ENCODE measurements at regions not wholly inside any gene's neighbourhood (a gene's known extent, or its start where the extent isn't known, plus 50 kb on each side); places are given as distances from the start of the nearest gene placed in this dataset.

DNA sequence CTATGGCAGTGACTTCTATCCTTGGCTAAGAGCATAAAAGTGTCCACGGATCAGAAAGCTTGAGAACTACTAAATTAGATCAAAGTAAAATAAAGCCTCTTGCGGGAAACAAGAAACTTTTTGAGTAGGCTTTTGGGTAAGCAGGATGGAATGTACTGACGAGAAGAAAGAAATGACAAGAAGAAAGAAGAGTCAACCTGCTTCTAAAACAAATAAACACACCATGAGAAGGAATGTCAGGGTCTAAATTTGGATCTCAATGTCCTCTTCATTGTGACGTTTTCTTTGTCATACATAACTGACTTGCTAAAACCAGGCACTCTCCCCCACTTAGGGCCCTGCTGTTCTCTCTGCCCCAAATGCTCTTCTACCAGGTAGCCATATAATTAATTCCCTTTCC, 290.1 kb upstream of the PTGER4 start:
- DNase-seq (ENCODE audit: low spot score), result no peak

DNA sequence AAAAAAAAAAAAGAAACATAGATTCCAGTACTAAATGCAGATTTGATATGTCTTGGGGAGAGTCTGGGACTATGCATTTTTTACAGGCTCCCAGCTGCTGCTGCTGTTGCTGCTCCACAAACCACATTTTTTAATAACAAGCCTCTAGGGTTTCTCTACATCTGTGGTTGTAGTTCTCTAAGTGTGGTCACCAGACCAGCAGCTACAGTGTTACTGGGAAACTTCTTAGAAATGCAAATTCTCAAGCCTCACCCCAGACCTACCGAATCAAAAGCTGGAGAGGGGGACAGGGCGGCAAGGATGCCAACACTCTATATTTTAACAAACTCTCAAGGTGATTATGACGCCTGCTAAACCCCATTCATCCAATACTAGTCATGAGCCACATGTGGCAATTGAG, 293.4 kb upstream of the PTGER4 start:
- DNase-seq (ENCODE audit: low spot score), result no peak

DNA sequence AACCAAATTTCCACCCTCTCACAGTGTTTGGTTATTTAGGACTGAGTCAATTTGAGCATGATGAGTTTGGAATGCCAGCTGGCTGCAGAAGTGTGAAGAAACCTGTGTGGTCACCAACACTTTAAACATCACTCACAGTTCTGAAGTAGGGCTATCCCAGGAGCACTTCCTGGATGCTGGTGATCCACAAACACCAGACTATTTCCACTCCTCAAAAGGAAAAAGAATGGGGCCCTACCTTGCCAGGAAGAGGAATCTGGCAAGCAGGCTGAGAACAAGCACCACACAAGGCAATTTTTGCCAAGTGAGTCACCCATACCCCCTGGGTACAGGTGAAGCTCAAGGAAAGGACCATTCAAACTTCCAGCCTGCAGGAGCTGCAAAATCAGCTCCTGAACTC, 294.2 kb upstream of the PTGER4 start:
- DNase-seq (ENCODE audit: low spot score), result no peak

DNA sequence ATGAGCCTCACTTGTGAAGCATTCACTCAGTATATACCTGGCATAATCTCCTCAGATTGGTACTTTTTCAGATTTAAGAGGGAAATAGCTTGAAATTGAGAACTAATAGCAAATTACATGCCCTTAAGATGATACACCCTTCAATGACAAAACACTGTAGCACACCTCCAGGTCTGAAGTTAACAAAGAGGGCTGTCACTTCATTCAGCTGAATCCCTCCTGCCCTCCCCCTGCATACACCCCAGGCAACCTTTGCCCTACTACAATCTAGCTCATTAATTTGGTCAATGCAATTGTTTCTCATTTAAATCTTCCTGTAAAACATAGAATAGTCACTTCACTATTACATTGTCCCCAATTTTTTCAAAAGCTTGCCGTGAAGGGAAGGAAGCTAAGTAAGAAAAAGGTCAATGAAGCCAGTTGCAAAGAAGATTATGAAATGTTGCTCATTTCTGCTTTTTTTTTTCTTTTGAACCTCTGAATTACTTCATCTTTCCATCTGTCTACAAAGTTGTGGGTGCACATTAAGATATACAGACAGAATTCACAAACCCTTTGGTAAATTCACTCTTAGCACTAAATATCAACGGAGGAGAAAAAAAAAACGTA, 294.8 kb upstream of the PTGER4 start:
- DNase-seq (ENCODE audit: low spot score), result no peak

DNA sequence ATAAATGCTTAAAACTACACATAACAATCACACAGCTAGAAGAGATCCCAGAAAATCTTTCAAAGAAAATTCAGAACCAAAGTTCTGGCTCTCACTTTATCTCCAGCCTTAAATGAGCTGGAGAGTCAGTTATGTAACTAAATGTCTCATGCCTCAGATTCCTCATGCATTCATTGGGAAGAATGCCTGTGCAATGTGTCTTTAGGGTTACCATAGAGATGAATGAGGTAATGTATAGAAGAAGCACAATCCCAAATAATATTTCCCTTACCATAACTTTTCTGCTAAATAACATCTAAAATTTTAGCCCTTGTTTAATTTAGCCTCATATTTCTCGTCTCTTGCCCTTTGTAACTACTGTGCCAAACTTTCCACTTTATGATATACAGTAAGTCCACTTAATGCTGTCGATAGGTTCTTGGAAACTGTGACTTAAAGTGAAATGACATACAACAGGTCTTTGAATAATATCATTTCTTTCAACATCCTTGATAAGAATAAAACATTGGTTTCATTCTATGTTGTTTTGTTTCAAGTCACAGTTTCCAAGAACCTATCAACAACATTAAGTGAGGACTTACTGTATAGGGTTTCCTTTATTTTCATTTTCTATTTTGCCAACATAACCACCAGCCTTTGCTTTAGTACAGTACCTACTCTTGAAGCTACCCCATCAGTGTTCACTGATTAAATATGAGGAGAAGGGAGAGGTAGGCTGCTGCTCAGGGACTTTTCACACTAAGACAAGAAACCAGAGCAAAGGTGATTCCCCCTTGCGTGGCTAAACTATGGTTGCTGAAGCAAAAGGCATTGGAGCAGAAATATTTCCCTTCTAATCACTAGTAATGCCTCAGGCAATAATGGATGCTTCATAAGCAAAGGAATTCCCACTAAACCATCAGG, 295.7 kb upstream of the PTGER4 start:
- DNase-seq (ENCODE audit: low spot score), result peak; percentile 90

DNA sequence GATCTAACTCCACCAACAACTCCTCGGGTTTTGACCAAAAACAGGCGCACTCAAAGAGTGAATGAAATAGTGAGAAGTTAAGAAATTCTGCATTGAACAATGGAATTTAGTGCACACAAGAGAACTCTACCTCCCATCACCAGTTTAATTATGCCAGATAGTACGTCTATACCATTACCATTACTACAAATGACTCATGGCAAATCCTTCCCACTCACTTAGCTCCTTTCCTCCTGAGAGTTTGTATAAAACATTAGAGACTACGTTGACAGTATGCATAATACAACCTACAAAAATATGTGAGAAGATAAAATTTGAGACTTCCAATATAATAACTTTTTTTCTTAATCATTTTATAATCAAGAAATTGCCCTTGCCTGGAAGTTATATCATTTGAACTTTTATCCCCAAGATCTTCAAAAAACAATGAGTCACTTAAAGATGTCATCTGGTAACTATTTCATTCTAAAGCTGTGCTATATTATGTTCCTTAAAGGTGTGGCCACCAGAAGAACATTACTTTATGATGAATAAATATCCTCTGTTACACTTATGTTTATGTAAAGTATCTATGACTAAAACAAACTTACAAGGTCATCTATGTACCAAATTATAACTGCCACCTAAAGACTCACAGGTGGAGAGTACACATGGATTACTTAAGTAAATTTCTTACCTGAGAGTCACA, 297.9 kb upstream of the PTGER4 start:
- DNase-seq (ENCODE audit: low spot score), result no peak

DNA sequence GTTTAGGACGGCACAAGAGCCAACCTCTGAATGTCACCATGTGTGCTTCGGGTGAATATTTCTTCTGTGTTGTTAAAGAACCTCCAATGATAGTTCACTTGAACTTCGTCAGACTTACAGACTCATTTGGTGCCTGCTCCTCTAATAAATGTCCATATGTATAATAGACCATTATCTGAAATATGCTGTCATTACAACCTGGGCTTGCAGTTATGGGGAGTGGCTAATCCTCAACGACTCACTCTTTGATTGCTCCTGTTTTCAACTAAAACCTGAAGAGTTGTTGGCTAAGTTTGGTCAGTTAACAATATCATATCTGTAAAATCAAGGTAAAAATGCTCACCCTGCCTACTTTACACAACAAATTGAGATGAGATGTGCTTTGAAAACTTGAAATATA, 298.7 kb upstream of the PTGER4 start:
- DNase-seq (ENCODE audit: low spot score), result no peak

DNA sequence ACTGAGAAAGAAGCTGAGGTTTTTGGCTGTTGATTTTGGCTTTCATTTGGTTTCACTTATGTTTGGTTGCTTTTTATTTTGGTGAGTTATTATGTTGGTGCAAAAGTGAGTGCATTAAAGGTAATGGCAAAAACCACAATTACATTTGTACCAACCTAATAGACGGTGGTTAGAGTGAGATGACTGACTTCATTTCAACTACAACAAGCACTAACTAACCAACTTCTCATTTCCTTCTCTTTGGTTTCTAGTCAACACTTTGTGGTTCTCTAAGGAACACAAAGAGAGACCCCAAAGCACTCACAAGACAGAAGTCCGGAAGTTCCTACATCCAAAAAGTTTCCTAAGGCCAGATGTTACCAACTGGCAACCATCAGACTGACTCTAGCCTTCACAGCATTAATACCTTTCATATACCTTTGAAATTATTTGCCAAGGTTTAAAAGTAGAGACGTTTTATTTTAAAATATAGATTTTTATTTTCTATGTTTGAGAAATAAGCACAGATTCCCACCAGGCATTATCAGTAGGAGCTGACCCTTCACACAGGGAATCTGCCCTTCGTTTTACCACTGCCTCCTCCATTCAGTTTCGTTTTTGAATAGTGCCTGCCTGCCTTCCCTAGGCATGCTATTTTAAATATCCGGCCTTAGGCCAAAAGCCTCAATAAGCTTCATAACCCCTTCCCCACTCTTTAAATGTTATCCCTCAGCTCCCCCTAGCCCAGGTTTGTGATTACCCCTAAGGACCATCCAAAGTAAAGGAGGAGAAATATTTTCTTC, 301.1 kb upstream of the PTGER4 start:
- DNase-seq (ENCODE audit: low spot score), result no peak

DNA sequence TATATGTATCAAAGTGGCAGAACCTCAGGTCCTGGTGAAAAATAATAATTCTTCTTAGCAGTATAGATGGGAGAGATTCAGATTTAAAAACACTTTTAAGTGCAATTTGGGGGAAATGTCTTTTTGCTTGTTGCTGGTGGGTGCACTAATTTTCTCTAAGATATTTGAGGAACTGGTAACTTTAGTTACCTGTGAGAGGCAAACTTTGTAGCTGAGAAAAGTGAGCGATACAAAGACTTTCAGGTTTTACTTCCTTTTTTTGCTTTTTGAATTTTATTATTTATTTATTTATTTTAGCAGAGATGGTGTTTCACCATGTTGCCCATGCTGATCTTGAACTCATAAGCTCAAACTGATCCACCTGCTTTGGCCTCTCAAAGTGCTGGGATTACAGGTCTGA, 303.1 kb upstream of the PTGER4 start:
- no peak for DNase-seq (ENCODE audit: low spot score)

DNA sequence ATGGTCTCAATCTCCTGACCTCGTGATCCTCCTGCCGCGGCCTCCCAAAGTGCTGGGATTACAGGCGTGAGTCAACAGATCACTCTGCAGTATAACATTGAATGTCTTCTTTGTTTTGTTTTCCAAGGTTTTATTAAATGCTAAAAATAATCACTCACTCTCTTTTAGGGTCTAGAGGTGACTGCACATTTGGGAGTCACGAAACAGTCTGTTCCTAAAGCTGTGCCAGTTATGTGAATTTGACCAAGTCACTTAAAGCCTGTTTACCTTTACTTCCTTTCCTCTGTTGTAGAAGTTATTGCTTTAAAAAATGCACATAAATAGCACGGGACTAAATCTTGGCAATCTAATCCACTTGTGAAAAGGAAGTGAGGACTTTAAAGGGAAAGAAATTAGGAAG, 304.9 kb upstream of the PTGER4 start:
- no peak for DNase-seq (ENCODE audit: low spot score)

DNA sequence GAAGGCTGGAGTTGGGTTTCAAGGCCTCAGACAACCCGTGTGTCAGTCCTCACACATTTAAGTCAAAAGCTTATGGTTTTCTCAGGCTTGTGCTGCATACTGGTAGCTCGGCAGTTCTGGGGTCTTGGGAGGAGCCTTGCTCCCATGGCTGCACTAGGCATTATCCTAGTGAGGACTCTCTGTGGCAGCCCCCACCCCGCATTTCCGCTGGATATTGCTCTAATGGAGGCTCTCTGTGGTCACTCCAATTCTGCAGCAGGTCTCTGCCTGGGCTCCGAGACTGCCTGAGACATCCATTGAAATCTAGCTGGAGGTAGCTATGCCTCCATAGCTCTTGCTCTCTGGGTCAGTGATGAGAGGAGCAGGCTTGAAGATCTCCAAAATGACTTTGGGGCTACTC, 311.5 kb upstream of the PTGER4 start:
- DNase-seq (ENCODE audit: low spot score), result no peak

DNA sequence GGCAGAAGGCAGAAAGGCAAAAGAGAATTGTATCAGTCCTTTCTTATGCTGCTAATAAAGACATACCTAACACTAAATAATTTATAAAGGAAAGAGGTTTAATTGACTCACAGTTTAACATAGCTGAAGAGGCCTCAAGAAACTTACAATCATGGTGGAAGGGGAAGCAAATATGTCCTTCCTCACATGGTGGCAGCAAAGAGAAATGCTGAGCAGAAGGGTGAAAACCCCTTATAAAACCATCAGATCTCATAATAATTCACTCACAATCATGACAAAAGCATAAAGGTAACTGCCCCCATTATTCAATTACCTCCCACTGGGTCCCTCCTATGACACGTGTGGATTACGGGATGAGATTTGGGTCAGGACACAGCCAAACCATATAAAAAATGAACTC, 312.5 kb upstream of the PTGER4 start:
- DNase-seq (ENCODE audit: low spot score), result no peak

DNA sequence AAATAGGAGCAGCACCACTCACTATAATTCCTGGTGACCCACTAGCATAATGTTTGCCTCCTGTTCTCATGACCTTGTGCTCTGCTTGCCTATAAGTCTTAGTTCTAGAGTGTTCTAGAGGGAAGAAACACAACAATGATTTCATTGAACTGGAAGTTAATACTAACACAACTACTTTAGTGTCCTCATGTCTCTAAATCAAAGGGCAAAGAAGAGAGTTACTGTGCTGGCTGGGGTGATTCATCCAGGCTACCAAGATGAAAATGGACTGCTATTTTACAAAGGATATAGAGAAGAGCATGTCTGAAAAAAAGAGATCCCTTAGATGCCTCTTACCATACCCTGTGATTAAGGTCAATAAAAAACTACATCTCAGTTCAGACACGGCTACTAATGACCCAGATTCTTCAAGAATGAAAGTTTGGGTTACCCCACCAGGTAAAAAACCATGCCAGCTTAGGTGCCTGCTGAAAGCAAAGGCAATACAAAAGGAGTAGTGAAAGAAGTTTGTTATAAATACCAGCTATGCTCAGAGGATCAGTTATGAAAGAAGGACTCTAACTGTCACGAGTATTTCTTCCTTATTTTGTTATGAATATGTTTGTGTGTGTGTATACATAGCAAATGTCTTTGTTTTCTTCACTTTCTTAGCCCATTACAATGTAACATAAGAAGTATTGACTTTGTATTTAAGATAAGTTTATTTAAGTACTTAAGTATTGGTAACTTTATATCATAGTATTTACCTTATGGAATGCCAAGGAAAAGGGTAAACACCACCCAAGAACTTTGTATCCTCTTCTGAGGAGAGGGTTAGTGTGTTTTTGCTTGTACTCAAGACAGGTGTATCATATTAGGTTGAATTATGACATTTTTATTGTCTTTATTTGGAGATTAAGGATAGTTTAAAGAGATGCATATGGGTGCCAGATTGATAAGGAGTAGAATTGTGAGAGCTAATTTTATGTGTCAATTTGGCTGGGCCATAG, 314.1 kb upstream of the PTGER4 start:
- no peak for DNase-seq (ENCODE audit: low spot score)

DNA sequence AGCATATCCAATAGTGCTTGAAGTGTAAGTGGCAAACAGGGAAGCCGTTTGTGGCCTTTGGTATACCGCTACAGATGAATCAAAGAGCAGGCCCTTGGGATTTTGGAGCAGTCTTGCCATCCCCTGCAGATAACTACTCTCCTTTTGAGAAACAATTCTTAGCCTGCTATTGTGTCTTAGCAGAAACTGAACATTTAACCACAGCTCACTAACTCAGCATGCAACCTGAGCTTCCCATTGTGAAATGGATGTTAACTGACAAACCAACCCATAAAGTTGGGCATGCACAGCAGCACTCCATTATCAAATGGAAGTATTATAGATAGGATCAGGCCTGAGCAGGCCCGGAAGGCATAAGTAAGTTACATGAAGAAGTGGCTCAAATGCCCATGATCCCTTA, 315.3 kb upstream of the PTGER4 start:
- DNase-seq (ENCODE audit: low spot score), result no peak

DNA sequence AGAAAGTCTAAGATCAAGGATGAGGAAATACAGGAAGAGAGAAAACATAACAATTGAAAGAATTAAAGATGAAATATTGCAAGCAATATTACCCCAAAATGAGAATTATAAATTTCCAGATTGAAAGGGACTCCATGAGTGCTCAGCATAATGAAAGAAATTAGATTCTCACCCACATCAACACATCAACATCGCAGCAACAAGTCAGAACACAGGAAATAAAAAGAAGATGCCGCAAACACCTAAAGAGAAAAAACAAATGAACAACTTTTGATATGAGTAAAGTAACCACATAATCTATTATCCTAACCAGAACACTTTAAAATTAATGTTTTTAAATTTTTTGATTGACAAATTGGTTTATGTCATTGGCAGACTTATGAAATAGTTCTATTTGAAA, 318.3 kb upstream of the PTGER4 start:
- no peak for DNase-seq (ENCODE audit: low spot score)

DNA sequence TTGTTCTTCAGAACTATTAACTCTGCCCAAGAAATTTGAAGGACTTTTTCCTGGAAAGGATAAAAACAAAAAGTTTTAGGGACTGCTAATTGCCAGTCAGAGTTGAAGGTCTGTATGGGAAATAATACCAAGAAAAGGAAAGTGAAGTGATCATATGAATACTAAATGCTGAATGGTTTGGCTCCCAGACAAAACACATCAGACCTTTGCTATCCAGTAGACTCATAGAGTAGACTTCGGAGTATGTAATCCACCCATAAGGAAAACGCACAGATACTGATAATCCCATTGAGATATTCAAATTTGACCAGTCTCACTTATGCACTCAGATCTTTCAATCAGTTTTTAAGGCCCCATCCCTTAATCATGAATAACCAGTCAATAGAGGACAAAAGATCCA, 319.0 kb upstream of the PTGER4 start:
- DNase-seq (ENCODE audit: low spot score), result no peak

DNA sequence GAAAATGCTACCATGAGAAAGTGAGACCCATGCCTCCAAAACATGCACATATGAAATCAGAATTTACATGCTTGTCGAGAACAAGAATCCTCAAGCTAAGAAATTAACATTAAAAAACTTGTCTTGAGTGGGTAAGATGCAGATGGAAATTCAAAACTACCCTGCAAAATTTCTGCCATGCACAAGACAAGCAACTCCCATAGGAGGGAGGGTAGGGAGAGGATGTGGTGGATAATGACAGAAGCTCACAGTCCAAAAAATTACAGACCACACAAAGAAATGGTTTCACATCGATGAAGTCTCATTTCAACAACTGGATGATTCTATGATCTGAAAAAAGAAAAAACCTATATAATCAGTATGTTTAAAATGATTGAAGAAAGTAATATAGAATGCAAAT, 319.9 kb upstream of the PTGER4 start:
- DNase-seq (ENCODE audit: low spot score), result no peak

DNA sequence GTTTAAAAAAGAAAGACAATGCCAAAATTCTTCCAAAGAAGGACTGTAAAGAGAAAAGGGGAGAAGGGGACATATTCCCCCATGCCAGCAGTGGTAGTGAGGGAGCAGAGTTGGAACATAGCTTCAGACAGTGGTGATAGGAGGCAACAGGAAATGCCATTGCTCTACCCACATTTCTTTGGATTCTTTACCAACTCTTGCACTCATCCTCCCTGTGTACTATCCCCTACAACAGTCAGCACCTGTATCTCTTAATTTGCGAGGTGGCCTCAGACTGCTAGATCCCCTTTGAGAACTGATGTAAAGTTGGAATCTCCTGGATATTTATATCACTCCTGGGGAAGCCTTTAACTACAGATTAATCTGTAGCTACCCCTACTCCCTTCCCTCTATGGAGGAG, 320.6 kb upstream of the PTGER4 start:
- DNase-seq (ENCODE audit: low spot score), result no peak

DNA sequence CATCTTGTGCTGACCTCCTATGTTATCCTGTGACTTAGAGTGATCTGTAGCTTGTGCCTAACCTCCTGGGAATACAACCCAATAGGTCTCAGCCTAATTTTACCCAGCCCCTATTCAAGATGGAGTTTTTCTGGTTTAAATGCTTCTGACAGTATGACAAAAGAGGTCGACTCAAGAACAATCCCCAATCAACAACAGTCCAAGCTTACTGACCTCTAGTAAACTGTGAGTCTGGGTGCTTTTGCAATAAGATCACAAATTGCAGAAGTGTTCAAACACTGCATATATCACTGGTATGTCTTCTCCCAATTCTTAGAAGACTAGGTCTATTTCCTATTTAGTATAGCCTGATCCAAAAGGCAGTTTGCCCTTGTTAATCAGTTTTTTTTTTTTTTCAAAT, 323.5 kb upstream of the PTGER4 start:
- DNase-seq (ENCODE audit: low spot score), result no peak

DNA sequence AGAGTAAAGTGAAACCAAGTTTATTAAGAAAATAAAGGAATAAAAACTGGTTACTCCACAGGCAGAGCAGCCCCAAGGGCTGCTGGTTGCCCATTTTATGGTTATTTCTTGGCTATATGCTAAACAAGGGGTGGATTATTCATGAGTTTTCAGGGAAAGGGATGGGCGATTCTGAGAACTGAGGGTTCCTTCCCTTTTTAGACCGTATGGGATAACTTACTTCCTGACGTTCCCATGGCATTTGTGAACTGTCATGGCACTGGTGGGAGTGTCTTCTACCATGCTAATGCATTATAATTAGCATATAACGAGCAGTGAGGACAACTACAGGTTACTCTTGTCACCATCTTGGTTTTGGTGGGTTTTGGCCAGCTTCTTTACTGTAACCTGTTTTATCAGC, 323.9 kb upstream of the PTGER4 start:
- no peak for DNase-seq (ENCODE audit: low spot score)

DNA sequence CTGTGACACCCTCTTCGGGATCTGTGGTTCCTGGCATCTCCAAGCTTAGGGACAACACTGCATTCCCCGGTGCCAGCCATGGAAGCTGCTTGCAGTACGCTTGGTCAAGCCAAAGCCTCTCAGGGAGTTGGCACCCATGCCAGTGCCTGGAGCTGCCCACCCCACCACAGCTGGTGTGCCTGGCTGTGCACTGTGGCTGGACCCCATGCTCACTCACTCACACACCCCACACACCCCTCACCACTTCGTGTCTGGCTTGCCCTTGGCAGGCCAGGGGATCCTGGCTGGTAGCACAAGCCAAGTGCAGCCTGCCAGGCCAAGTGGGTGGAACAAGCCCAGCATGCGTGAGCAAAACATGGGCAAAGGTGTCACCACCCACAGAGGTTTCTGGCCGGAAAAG, 324.5 kb upstream of the PTGER4 start:
- DNase-seq (ENCODE audit: low spot score), result no peak

Data from umbilical cord (tissue), 1 donor.